GM18505 (cell line): ENCODE measurements at regions not wholly inside any gene's neighbourhood (a gene's known extent, or its start where the extent isn't known, plus 50 kb on each side); places are given as distances from the start of the nearest gene placed in this dataset.
"Not testable (repeated sequence)": the region's sequence is repeated elsewhere in the genome, so short reads cannot be mapped to it uniquely, and the experiment has no call there.

Experiments used
- ATAC-seq: cut with Tn5 transposase; IDR thresholded peaks from one replicate; pipeline ENCODE4 v1.9.1; 2021; ENCODE audit not compliant: unreplicated experiment
- POLR2A ChIP-seq: IDR thresholded peaks from 4 replicates; pipeline ENCODE4 v1.6.1; 2011; ENCODE audit warnings: borderline replicate concordance; ENCODE audit not compliant: insufficient read depth, insufficient read length; ENCODE audit errors: extremely low read depth

DNA sequence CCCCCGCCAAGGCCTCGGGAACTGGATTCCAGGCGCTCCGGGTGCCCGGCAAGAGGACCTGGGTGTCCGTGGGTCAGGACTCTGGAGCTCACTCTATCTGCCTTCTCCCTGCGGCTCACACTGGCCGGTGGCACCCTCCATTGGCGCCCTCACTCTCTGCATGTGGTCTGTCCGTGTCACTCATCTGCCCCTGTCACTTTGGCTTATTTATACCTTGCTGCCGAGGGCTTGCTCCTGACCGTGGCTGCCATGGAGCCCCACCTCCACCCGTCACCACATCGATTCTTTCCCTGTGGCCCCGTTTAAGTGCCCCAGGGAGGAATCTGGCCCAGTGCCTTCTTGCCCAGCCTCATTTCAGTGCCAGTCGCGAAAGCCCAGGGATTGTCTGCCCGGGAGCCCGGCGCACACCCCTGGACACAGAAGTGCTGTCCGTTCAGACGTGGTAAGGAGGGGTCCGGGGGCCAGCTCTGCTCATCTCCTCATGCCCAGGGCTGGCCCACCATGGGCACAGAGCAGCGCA lies 113.5 kb downstream of the NPIPB11 start:
- ATAC-seq = not testable (repeated sequence)

DNA sequence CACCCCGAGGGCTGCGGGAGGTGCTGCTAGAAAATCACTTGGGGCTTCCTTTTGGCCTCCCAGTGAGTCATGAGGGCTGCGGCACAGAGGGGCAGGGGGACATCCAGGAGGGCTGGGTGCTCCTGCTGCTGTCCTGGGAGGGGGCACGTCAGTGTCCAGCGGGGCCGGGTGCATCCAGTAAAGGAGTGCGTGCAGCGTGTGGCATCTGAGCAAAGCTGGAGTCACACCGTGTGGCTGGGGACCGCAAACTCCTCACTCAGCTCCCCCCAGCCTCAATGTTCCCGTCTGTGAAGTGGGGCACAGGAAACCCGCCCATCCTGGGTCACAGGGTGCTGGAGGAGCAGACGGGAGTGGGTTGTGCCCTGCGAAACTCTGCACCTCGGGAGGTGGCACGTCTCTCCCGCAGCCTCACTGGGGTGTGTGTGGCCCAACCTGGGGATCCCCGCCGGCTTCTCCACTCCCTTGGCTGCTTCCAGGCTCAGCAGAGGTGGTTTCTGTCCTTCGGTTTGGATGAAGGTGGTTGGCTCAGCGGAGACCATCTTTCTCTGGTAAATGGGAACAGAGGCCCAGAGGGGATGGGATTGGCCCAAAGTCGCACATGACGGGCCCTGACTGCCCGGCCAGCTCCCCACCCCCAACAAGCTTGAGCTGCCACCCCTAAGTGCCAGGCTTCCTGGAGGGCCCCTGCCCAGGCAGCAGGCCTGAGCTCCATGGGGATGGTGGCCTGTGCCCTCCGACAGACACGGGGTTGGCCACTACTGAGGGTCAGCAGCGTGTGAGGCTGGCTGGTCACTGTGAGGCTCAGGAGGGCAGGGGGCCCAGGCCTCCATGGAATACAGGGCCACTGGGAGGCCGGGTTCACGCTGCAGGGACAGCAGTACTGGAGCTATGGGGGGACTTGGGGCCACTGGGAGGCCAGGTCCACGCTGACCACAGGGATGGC lies 114.9 kb downstream of the NPIPB11 start:
- not testable (repeated sequence) for ATAC-seq

DNA sequence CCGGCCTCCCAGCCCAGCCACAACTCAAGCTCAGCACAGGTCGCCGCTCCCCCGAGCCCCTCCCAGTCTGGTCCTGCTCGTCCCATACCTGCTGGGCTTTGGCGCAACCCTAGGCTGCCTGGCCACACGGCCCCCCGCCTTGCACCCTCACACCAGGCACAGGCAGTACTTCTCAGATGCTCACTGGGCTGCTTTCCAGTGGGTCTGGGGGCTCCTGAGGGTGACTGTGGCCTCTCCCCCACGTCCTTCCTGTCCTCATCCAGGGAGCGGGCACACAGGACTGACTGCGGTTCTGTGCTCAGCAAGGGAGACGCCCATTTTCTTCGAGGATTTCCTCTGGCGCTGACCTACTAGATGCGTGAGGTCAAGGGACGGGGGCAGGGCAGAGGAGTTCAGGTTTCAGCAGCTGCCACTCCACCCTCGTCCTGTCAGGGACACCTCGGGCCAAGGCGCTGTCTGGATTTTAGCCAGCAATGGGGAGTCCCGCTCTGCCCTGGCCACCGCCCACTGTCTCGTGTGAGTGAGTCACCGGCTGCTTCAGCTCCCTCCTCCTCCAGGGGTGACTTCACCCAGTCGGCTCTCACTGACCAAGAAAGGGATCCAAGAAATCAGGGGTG lies 115.8 kb downstream of the NPIPB11 start:
- no peak for TF ChIP-seq POLR2A
- no peak for ATAC-seq

DNA sequence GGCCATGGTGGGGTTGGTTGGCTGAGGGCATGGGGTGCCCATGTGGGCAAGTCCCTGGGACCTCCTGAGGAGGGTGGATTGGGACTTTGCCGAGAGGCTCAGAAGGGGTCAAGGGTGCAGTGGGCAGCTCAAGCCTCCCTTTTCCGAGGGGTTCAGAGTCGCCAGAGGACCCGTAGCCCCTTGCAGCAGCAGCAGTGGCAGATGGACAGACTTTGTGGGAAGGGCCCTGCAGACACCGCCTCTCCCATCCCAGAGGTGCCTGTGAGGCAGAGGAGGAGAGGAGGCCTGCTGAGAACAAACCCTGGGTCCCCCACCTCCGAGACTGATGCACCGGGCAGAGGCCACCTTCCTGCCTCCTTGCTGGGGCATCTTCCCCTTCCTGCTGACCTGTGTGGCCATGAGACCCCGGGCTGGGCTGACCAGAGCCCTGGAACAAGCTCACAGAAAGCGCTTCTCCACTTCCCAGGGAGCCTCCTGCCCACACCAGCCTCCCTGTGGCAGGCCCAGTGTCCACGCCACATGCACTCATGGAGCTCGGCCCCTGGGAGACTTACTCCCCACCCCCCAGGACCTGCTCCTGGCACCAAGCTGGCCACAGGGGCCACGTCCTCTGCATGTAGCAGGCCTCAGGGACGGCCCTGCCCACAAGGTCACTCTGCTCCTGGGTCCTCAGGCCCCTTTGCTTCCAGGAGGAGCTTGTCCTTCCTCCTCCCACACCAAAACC lies 116.8 kb downstream of the NPIPB11 start:
- ATAC-seq = not testable (repeated sequence)

DNA sequence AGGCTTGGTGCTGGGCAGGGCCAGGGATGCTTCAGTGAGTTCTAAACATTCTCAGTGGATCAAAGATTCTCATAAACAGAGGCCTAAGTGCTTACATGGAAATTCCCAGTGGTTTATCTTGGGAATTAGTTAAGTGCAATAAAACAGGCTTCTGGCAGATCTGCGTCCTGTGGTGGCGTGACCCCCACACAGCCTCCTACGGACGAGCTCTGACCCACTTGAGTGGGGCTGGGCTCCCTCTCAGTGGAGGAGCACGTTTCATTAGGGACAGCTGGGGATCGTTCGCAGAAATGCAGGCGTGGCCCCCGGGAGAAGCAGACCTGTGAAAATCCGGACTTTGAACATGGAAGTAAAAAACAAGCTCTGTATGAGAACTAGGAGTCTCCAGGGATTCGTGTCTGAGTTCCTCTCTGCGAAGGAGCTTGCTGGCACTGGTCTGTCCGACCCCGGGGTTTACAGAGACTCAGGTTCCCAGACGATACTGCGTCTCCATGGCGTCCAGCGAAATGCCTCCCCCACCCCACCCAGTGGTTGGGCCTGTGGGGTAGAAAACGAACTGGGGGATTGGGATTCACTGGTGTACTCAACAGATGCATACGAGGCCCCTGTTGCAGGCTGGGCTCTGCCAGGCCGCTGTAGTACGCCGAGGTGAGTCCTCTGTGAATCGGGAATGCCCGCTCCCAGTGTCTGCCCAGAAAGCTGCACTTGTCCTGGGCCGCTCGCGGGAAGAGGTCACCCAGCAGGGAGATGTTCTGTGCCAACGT lies 117.6 kb downstream of the NPIPB11 start:
- not testable (repeated sequence) for ATAC-seq

DNA sequence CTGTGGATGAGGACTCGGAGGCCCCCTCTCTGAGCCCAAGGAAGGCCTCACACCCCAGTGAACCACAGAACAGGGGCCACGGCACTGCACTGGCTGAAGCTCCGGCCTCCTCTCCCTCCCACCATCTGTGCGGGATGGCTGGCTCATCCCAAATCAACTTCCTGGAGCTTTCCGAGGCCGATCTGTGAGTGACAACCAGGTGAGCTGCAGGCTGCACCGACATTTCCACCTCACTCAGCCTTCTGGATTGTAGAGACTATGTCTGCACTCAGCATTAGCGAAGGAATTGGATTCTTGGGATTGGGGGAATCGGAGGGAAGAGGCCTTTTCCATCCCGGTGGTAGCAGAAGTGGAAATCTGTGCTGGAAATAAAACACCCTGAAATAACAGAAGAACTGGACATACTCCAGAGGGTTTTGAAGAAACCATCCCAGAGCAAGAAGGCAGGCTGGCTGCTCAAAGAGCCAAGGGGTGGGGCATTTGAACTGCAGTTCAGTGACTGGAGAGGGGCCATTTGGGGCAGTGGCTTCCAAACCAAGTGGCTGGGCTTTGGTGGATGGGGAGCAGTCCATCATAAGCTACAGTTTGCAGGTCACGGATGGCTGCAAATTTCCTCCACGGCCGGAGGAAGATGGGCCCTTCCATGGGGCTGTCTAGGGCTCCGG lies 118.5 kb downstream of the NPIPB11 start:
- not testable (repeated sequence) for ATAC-seq

DNA sequence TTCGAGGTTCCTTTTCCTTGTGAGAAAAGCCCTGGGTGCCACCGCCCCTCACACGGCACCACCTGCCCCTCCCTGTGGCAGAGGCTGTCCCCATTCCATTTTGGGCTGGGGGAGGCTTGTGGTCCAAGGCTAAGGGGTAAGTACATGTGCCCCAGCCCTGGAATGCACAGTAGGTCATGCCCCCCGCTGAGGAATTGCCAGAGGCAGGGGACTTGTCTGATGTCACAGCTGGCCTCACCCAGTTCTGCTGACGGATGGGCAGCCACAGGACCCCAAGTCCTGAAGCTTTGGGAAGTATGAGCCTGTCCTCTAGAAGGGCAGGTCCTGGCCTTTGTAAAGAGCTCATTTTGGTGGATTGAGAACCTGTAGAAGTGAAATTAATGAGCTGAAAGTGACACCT lies 119.3 kb downstream of the NPIPB11 start:
- not testable (repeated sequence) for ATAC-seq

DNA sequence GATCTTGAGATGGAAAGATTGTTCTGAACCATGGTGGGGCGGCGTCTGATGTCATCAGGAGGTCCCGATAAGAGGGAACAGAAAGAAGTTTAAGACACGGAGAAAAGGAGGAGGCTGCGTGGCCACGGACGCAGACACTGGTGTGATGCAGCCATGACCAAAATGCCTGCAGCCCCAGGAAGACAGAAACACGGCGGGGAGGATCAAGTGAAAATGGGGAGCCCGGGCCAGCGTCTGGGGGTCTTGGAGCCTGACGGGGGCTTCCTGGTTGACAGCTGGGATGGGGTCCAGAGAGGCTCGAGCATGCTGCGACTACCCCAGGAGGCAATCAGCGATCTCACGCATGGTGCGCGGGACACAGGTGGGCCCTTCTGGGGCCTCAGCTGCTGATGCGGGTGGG lies 119.7 kb downstream of the NPIPB11 start:
- ATAC-seq = not testable (repeated sequence)

DNA sequence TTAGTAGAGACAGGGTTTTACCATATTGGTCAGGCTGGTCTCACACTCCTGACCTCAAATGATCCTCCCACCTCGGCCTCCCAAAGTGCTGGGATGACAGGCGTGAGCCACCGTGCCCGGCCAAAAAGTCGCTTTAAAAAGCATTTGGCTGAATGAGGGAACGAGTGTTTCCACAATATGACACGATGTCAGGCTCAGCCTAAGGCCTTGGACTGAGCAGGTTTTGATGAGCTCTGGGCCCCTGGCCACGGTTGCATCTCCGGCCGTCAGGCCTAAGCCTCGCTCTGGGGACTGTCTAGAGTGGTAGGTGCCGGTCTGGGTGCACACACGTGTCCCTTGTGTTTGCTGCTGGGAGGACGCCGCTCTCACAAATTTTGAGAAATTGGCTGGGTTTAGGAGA lies 120.3 kb downstream of the NPIPB11 start:
- not testable (repeated sequence) for ATAC-seq

DNA sequence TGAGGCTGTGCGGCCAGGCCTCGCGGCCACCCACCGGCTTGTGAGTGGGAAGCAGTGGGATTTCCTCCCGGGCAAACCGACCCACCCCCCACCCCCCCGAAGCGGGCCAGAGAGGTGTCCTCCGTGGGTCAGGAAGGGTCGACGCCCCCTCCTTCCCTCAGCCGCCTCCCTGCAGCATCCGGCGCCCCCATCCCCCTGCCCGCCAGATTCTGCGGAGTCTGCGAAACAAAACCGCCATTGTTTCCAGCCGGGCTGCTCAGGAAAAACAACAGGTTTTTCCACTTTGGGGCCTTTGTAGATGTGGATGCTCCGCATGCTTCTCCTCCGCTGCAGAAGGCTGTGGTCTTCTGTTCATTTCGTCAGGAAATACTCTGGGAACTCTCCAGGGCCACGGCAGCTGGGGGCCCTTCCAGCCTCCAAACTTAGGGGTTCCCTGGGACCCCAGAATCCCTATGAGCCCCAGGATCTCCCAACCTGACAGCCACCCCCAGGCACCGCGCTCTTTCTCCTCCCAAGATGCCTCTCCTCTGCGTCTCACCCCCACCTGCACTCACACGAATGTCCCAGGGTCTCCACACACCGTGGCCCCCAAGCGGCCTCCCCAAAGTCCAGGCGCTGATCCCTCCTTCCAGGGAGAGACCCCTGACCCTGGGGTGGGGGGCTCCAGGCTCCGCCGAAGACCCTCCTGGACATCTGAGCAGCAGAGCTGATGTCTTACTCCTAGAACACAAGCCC lies 121.2 kb downstream of the NPIPB11 start:
- not testable (repeated sequence) for ATAC-seq

DNA sequence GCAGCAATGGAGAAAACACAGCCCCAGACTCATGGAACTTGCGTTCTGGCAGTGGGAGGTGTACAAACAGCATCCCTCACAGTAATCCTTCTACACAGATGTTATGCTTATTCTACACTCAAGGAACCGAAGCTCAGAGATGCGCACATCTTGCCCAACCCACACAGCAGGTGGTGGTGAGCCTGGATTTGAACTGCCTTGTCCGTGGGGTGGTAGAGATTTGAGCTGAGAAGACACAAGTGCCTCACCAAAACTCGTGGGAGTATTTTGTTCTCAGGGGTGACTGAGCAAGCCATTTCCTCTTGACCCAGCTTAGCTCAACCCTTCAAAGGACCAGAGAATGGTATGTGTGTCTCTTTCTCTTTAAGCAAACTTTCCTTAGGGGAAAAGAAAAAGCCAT lies 121.8 kb downstream of the NPIPB11 start:
- not testable (repeated sequence) for ATAC-seq

DNA sequence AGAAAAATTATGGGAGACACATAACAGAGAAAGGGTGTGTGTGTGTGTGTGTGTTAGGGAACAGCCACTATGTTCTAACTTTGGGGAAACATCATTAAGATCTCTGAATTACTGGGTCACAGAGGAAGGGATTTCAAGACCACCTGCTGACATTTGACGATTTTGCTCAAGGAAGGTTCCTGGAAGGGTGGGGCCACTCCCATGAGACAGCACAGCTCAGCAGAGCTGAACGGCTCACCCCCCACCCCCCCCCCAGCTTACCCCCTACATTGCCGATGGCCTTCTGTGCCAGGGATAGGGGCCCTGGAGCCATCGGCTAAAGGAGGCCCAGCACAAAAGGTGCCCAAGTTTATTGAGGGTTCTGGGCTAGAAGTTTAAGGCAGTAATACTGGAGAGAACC lies 122.4 kb downstream of the NPIPB11 start:
- ATAC-seq = not testable (repeated sequence)

DNA sequence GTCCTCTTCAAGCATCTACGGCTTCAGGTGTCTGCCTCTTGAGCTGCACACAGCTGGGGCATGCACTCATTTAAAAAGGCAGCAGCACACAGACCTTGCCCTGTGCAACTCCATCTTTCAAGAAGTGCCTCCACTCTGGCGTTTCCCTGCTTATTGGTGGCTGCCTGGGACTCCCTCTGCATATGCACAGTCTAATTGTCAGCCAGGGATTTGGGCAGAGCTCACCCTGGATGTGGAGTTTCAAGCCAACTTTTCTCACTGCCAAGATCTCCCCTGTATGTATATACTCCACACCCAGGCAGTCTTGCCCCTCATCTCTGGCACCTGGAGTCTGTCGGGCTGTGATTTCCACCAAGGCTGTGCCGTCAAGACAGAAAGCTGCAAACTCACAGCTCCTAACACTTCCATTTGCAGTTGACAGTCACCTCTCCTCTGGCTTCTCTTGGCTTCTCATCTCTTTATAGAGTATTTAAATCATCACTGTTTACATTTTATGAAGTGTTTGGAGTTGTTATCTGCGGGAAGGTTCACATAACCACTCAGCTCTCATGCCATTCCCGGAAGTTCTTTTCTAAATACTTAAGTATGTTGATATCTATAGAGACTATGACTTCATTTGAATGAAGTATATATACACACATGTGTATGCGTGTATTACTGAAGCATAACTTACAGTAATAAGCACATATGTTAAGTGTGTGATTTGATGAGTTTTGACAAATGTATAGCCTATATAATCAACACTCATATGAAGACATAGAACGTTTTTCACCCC lies 128.2 kb downstream of the NPIPB11 start:
- not testable (repeated sequence) for ATAC-seq

DNA sequence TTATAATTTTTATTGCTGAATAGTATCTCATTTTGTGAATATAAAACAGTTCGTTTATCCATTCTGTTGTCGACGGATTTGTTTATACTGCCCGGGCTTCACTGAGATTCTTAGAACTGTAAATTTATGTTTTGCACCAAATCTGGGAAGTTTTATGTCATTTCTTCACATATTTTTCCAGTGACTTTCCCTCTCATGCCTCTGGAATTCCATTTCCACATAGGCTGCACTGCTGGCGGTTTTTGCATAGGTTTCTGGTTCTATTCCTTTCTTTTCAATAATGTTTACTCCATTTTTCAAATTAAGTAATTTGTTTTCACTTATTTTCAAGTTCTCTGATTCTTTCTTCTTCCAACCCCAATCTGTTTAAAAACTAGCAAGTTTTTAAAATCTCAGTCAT lies 130.1 kb downstream of the NPIPB11 start:
- not testable (repeated sequence) for ATAC-seq

DNA sequence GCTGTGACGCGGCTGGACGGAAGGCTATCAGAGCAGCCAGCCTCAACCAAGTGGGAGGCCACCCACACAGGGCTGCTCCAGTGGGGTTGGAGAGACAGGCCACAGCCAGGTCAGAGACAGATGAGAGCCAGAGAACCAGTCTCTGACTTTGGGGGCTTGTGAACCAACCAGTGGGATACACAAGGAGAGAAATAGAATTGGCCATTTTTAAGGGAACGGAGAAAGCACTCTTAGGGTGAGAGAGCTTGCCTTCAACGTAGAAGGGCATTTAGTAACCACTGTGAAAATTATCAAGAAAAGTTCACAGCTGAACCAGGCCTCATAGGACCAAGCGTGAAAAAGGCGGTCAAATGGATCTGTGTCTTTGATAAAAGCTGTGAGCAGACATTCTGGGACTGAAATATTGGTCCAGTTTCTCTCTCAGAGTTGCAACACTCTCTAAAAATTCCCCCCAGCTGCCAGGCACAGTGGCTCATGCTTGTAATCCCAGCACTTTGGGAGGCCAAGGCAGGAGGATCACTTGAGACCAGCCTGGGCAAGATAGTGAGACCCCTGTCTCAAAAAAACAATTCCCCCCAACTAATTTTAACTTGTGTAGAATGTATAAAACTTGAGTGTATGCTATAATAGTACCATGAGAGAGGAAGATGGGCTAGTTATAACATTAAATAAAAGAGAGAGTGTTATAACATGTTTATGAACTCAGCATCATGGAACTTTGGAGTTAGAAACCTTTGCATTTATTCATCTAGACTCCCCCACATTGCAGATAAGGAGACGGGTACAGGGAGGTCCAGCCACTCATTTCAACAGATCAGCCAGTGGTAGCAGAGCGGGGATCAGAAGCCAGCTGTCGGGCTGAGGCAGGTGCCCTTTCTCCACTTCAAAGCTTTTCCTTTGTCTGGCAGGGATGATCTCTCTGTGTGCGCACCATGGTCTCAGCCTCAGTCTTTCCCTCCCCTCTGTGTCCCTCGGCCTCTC lies 132.2 kb downstream of the NPIPB11 start:
- not testable (repeated sequence) for ATAC-seq

DNA sequence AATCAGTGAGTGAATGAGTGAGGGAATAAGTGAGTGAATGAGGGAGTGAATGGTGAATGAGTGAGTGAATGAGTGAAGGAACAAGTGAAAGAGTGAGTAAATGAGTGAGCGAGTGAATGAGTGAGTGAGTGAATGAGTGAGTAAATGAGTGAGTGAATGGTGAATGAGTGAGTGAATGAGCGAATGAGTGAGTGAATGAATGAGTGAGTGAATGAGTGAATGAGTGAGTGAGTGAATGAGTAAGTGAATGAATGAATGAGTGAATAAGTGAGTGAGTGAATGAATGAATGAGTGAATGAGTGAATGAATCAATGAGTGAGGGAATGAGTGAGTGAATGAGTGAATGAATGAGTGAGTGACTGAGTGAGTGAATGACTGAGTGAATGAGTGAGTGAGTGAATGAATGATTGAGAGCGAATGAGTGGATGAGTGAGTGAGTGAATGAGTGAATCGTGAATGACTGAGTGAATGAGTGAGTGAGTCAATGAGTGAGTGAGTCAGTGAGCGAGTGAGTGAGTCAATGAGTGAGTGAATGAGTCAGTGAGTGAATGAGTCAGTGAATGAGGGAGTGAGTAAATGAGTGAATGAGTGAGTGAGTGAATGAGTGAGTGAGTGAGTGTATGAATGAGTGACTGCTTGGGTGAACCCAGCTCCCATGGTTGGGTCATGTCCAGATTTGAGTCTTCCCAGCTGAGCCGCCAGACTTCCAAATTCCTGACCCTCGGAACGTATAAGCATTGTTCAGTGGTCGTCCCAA lies 133.0 kb downstream of the NPIPB11 start:
- not testable (repeated sequence) for ATAC-seq
